ENCODE measurements at regions not wholly inside any gene's neighbourhood (a gene's known extent, or its start where the extent isn't known, plus 50 kb on each side); places are given as distances from the start of the nearest gene placed in this dataset.
A peak's percentile ranks its signal among the peaks of the same experiment; 100 is the strongest.

DNA sequence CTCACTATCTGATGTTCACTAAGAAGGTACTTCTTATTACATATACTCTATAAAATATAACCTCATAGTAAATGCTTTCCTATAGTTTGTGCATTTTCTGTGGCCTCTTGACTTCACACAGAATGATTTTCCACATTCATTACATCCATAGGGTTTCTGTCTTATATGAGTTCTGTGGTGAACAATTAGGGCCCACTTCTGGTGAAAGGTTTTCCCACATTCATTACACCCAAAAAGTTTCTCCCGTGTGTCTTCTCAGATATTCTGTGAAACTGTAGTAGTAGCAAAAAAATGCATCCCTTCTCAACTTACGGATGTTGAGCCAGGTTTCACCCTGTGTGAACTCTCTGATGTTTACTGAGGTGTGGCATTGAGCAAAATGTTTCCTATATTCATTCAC lies 119.3 kb downstream of the ZNF33B start:
- no peak for DNase-seq
- H3K4me2 ChIP-seq (replicated peaks; ENCODE audit: low read depth, low read length, poor library complexity, severe bottlenecking): no peak overlapping the region
- no peaks in the 10 kb centered on the region for H3K4me1 Mint-ChIP-seq
- H3K27ac Mint-ChIP-seq: no peak overlapping the region
- intact Hi-C loops (cut with micrococcal nuclease): no loop called here
- H3K9me3 Mint-ChIP-seq (ENCODE audit: insufficient read depth): peaks cover 46% of the 10 kb centered on the region
- no peak for ATAC-seq (ENCODE audit: low read depth)
- ChIA-PET POLR2A (no interaction called here), CTCF (no interaction called here)
- no peak overlapping the region for H2AFZ ChIP-seq (ENCODE audit: insufficient read depth, low read depth, low read length, poor library complexity, severe bottlenecking)
- no peak overlapping the region for H3K4me3 ChIP-seq (ENCODE audit: control extremely low read depth in 1 of 5, extremely low read depth in 1 of 5, insufficient read depth in 1 of 5, low read depth in 2 of 5, low read length in 4 of 5)
- H3K4me1 ChIP-seq (ENCODE audit: control insufficient read depth in 2 of 2, insufficient read depth in 2 of 2, low read length in 2 of 2): no peaks in the 10 kb centered on the region
- H3K27ac ChIP-seq (ENCODE audit: low read length in 2 of 2): no peak overlapping the region
- no peaks in the 10 kb centered on the region for H3K27me3 ChIP-seq (replicated peaks in 1 of 4; ENCODE audit: control extremely low read depth in 1 of 4, control insufficient read depth in 3 of 4, insufficient read depth in 4 of 4, low read length in 3 of 4)
- TF ChIP-seq EZH2 (IDR thresholded peaks at IDR 0.05; ENCODE audit: borderline replicate concordance, insufficient read depth, low read depth, low read length, poor library complexity, severe bottlenecking): no peak
- TF ChIP-seq, protein P1, sequence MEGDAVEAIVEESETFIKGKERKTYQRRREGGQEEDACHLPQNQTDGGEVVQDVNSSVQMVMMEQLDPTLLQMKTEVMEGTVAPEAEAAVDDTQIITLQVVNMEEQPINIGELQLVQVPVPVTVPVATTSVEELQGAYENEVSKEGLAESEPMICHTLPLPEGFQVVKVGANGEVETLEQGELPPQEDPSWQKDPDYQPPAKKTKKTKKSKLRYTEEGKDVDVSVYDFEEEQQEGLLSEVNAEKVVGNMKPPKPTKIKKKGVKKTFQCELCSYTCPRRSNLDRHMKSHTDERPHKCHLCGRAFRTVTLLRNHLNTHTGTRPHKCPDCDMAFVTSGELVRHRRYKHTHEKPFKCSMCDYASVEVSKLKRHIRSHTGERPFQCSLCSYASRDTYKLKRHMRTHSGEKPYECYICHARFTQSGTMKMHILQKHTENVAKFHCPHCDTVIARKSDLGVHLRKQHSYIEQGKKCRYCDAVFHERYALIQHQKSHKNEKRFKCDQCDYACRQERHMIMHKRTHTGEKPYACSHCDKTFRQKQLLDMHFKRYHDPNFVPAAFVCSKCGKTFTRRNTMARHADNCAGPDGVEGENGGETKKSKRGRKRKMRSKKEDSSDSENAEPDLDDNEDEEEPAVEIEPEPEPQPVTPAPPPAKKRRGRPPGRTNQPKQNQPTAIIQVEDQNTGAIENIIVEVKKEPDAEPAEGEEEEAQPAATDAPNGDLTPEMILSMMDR (IDR thresholded peaks at IDR 0.05): no peak
- peaks cover 11 to 36% of the 10 kb centered on the region in 2 experiments for H3K36me3 ChIP-seq (replicated peaks in 1 of 2; ENCODE audit: control extremely low read depth in 1 of 2, control insufficient read depth in 1 of 2, extremely low read depth in 1 of 2, insufficient read depth in 2 of 2, low read length in 1 of 2)
- no peaks in the 10 kb centered on the region for H4K20me1 ChIP-seq (ENCODE audit: control insufficient read depth, insufficient read depth, low read length, poor library complexity, severe bottlenecking)
- no peaks in the 10 kb centered on the region for H3K27me3 Mint-ChIP-seq
- H3K4me3 Mint-ChIP-seq: no peak overlapping the region
- no peak overlapping the region for H3K9ac ChIP-seq (ENCODE audit: low read length)
- no CpG with 5 or more reads among the region's 2 CpGs for WGBS (ENCODE audit: insufficient coverage)
- no peaks in the 10 kb centered on the region for H3K79me2 ChIP-seq (ENCODE audit: control insufficient read depth, insufficient read depth, low read length)
- peaks cover 29 to 96% (median 45%) of the 10 kb centered on the region in 3 donors for H3K9me3 ChIP-seq (ENCODE audit: control extremely low read depth in 1 of 3, control insufficient read depth in 2 of 3, insufficient read depth in 1 of 3, low read length in 2 of 3)

DNA sequence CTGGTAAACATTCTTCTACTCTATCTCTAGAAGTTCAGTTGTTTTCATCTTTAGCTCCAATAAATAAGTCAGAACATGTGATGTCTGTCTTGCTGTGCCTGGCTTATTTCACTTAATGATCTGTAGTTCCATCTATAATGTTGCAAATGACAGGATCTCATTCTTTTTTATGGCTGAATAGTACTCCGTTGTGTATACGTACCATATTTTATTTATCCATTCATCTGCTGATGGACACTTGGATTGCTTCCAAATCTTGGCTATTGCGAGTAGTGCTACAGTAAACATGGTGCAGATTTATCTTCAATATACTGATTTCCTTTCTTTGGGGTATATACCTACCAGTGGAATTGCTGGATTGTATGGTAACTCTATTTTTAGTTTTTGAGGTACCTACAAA lies 124.4 kb downstream of the ZNF33B start:
- H3K79me2 ChIP-seq (ENCODE audit: control insufficient read depth, insufficient read depth, low read length): no peaks in the 10 kb centered on the region
- TF ChIP-seq, protein P1 (IDR thresholded peaks at IDR 0.05): no peak
- TF ChIP-seq EZH2 (IDR thresholded peaks at IDR 0.05; ENCODE audit: borderline replicate concordance, insufficient read depth, low read depth, low read length, poor library complexity, severe bottlenecking): no peak
- POLR2A ChIA-PET: no interaction called here
- H3K9ac ChIP-seq (ENCODE audit: low read length): no peak overlapping the region
- H3K9me3 ChIP-seq (ENCODE audit: control extremely low read depth in 1 of 3, control insufficient read depth in 2 of 3, insufficient read depth in 1 of 3, low read length in 2 of 3): peaks cover 14 to 73% (median 41%) of the 10 kb centered on the region in 3 donors
- Mint-ChIP-seq H3K4me3 (no peak overlapping the region), H3K9me3 (ENCODE audit: insufficient read depth) (peaks cover 34% of the 10 kb centered on the region), H3K27me3 (no peaks in the 10 kb centered on the region), H3K27ac (no peak overlapping the region), H3K4me1 (no peaks in the 10 kb centered on the region)
- intact Hi-C loops (cut with micrococcal nuclease): no loop called here
- no peaks in the 10 kb centered on the region for H3K36me3 ChIP-seq (replicated peaks in 1 of 2; ENCODE audit: control extremely low read depth in 1 of 2, control insufficient read depth in 1 of 2, extremely low read depth in 1 of 2, insufficient read depth in 2 of 2, low read length in 1 of 2)
- no peak overlapping the region for H2AFZ ChIP-seq (ENCODE audit: insufficient read depth, low read depth, low read length, poor library complexity, severe bottlenecking)
- no peak overlapping the region for H3K27ac ChIP-seq (ENCODE audit: low read length in 2 of 2)
- H3K4me1 ChIP-seq (ENCODE audit: control insufficient read depth in 2 of 2, insufficient read depth in 2 of 2, low read length in 2 of 2): no peaks in the 10 kb centered on the region
- no peaks in the 10 kb centered on the region for H4K20me1 ChIP-seq (ENCODE audit: control insufficient read depth, insufficient read depth, low read length, poor library complexity, severe bottlenecking)
- no peak for DNase-seq
- no peaks in the 10 kb centered on the region for H3K27me3 ChIP-seq (replicated peaks in 1 of 4; ENCODE audit: control extremely low read depth in 1 of 4, control insufficient read depth in 3 of 4, insufficient read depth in 4 of 4, low read length in 3 of 4)
- H3K4me3 ChIP-seq (ENCODE audit: control extremely low read depth in 1 of 5, extremely low read depth in 1 of 5, insufficient read depth in 1 of 5, low read depth in 2 of 5, low read length in 4 of 5): peak overlapping the region in 1 of 5 experiments; percentile 6
- ATAC-seq (ENCODE audit: low read depth): no peak
- H3K4me2 ChIP-seq (replicated peaks; ENCODE audit: low read depth, low read length, poor library complexity, severe bottlenecking): no peak overlapping the region
- CTCF ChIA-PET: no interaction called here
- no CpG with 5 or more reads among the region's 3 CpGs for WGBS (ENCODE audit: insufficient coverage)

Measured in B cell (primary cell).